HFF-Myc (cell line): ENCODE measurements at regions not wholly inside any gene's neighbourhood (a gene's known extent, or its start where the extent isn't known, plus 50 kb on each side); places are given as distances from the start of the nearest gene placed in this dataset.

Experiments
- DNase-seq: peaks from one replicate; pipeline ENCODE4 v3.0.0-alpha.2; 2011; ENCODE audit warnings: low read depth; ENCODE audit errors: extremely low read depth
- H3K4me3 ChIP-seq: replicated peaks from 2 replicates; pipeline ENCODE4 v1.5.1; 2011; ENCODE audit warnings: low read depth, mild to moderate bottlenecking, control low read depth, low read length
- TF ChIP-seq, protein P1 (sequence below): IDR thresholded peaks from 2 replicates; pipeline ENCODE4 v1.5.1; 2012; ENCODE audit warnings: mild to moderate bottlenecking, low read depth, low read length, control low read depth; ENCODE audit errors: missing control alignments

DNA sequence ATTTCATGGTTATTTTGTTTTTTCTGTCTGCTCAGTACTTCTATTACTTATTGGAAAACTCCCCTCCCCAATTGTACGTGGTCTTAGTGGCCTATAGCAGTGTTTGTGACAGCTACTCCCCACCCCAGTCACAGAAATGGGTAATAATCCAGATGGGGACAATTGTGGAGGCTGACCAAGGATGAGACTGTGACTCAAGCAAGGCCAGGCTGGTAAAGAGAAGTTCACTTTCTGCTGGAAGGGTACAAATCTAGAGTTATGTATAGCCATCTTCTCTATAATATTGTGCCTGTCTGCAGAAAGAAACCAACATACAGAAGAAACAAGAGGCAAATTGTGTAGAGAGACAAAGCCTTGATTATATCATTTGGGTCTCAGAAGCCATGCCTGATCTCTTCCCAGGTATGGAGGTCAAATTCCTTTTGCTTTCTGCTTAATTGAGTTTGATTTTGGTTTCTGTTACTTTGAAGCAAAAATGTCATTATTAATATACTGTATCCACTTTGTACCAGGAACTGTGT lies 270.4 kb downstream of the HLX start:
- H3K4me3 ChIP-seq: no peak overlapping the region
- TF ChIP-seq, protein P1, sequence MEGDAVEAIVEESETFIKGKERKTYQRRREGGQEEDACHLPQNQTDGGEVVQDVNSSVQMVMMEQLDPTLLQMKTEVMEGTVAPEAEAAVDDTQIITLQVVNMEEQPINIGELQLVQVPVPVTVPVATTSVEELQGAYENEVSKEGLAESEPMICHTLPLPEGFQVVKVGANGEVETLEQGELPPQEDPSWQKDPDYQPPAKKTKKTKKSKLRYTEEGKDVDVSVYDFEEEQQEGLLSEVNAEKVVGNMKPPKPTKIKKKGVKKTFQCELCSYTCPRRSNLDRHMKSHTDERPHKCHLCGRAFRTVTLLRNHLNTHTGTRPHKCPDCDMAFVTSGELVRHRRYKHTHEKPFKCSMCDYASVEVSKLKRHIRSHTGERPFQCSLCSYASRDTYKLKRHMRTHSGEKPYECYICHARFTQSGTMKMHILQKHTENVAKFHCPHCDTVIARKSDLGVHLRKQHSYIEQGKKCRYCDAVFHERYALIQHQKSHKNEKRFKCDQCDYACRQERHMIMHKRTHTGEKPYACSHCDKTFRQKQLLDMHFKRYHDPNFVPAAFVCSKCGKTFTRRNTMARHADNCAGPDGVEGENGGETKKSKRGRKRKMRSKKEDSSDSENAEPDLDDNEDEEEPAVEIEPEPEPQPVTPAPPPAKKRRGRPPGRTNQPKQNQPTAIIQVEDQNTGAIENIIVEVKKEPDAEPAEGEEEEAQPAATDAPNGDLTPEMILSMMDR: no peak
- DNase-seq: no peak

DNA sequence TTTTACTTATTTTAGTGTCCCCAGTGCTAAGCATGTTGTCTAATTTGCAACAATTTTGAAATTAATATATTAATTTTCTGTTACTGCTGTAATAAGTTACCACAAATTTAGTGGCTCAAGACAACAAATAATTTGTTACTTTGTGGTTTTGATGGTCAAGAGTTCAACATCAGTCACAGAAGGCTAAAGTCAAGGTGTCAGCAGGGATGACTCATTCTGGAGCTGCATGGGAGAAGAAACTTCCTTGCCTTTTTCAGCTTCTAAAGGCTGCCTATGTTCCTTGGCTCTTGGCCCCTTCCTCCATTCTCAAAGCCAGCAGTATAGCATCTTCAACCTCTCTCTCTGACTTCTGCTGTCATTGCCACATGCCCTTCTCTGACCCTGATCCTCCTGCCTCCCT lies 271.8 kb downstream of the HLX start:
- H3K4me3 ChIP-seq: no peak overlapping the region
- TF ChIP-seq, protein P1: no peak
- no peak for DNase-seq

DNA sequence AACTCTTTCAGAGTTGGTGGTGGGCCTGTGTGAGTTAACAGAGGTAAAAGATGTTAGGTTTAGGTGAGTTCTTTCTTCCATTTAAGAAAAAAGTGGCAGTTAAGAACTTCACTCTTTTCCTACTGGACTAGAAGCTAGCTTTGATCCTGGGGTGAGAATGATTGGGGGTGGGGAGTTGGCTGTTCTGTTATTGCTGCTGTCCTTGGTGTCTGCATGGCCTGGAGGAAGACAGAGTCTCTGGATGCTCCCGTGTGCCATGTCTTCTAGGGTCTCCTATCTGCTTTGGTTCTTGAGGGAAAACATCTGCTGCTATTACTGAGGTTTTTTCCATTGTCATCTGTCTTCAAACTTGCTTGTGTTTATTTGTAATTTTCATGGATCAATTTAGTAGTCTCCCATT lies 275.7 kb downstream of the HLX start:
- H3K4me3 ChIP-seq: no peak overlapping the region
- no peak for DNase-seq
- TF ChIP-seq, protein P1: no peak

DNA sequence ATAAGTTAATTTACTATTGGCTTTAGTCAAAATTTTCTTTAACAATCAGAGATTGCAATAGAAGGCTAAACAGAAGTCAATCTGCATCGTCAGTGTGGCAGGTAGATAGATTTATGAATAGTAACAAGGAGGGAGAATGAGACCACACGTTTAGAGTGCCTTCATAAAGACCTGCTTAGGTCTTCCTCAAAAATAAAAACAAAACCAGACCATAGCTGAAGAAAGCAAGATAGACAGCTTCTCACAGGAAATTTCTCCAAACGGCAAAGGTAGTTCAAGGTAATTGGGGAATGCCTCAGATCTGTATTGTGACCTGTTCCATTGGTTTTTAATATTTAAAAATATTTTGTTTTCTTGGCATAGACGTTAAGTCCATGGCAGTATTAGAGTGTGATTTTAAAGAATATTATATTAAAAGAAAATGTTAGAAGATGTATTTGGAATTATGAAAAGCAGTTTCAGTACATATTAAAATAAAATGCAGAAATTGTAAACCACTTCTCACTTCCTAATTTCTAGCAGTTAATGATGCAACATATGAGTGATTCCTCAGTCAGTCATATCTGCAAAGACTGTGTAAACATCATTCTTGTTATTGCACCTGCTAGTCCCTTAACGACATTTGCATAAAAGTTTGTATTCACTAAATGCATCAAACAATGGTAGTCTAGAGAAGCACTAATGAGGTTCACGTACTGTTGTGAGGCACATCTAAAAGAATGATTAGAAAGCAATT lies 278.0 kb downstream of the HLX start:
- DNase-seq: no peak
- TF ChIP-seq, protein P1: no peak
- no peak overlapping the region for H3K4me3 ChIP-seq

DNA sequence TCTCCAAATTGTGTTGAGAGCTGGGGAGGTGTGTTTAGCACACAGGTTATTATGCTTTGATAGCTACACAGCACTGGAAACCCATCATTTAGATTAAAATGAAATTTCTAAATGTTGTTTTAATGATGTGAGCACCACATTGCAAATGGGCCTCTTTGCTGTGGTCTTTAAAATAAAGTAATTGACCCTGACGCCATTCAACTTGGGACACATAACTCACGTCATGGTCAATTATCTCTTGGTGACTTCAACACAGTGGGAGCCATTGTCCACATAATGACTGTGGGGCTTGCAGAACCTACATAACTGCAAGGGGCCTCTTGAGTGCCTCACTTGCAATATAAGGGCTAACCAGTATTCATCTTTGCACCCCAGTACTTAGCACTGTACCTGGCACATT lies 280.4 kb downstream of the HLX start:
- DNase-seq: no peak
- TF ChIP-seq, protein P1: no peak

DNA sequence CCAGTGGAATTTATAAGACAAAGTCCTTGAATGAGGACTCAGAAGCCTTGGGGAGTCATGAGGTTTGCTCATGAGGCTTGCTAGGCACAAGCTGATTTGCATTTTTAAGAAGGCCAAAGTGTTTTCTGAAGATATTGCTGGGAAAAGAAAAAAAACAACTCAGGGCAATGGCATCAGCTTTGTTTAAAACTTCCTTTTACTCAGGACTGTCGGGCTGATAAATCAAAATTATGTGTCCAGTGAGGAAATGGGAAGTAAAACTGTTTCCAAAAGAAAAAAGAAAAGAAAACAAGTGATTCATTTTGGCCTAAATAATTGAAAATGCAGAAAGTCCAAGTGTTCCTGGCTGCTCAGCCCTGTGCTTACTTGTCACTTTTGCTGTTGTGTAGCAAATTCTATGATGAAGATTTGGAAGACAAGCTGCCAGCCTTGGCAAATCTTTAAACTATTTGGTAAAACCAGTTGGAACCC lies 282.4 kb downstream of the HLX start:
- DNase-seq: no peak
- no peak overlapping the region for H3K4me3 ChIP-seq
- TF ChIP-seq, protein P1: no peak

More for the DNA sequence above, 280.4 kb downstream of the HLX start:
- no peak overlapping the region for H3K4me3 ChIP-seq
